Lung microvascular endothelial cell (primary cell): ENCODE measurements at regions not wholly inside any gene's neighbourhood (a gene's known extent, or its start where the extent isn't known, plus 50 kb on each side); places are given as distances from the start of the nearest gene placed in this dataset.
A peak's percentile ranks its signal among the peaks of the same experiment; 100 is the strongest.
"Not testable (repeated sequence)": the region's sequence is repeated elsewhere in the genome, so short reads cannot be mapped to it uniquely, and the experiment has no call there.

Experiments used
- DNase-seq, 2 donors: peaks; one replicate each; pipeline versions ENCODE4 v3.0.0 to v3.0.0-alpha.2; 2010; ENCODE audit warnings: low read depth in 2 of 2

DNA sequence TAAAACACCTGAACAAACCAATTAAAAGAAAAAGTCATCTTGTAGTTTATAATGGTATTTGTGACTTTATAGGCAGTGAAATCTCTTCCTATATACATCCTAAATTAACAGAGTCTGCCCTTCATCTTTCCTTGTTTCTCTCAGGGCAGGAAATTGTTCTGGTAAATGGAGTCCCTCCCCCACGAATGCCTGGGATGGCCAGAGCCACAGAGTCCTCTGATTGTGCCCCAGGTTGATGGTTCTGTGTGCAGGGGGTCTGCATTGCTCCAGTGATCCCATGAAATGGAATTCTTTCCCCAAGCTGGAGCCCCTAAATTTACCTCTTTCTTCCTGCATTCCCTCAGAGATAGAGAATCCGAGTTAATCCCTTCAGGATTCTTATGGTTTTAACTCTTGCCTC, 155.5 kb downstream of the MTX2 start:
- DNase-seq = no peak

DNA sequence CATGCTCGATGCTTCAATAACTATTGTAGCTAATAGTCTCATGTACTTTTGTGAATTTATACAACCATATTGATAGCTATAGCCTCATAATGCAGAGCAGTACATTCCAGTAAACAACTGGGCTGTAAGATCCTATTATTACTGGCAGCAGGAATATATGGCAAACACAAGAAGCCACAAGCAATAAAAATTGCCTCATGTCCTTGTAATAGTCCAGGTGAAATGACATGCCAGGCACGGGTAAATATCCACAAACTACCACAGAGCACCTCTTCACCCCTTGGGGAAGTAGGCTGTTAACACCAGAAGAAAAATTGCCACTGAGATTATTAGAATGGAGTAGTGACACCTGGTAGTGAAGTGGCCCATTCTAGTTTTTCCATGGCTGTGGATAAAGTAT, 158.3 kb downstream of the MTX2 start:
- no peak for DNase-seq

DNA sequence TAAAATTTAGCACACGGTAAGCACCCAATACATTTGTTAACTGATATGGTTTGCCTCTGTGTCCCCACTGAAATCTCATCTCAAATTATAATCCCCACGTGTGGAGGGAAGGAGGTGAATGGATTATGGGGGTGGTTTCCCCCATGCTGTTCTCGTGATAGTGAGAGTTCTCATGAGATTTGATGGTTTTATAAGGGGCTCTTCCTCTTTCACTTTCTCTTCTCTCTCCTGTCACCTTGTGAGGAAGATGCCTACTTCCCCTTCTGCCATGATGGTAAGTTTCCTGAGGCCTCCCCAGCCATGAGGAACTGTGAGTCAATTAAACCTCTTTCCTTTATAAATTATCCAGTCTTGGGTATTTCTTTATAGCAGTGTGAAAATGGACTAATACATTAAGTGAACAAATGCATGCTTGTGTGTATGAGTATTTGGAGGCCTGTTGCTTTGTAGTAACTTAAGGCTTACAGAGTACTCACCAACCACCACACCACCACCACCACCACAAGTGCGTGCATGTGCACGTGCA, 159.8 kb downstream of the MTX2 start:
- not testable (repeated sequence) for DNase-seq

DNA sequence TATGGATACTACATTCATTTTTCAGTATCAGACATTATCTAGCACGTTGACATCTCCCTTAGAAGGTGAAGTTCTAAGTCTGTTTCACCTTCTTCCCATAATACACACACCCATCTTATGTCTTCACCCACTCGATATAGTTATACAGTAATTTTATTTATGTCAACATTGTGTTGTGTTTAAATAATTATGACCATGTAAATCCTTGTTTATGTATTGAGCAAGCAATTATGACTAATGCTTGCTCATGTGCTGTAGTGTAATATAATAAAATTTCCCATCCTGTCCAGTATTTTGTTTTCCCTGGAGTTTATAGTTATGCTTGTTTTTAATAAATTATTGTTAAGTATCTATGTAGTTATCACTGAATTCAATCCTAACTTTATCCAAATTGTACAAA, 163.2 kb downstream of the MTX2 start:
- no peak for DNase-seq

DNA sequence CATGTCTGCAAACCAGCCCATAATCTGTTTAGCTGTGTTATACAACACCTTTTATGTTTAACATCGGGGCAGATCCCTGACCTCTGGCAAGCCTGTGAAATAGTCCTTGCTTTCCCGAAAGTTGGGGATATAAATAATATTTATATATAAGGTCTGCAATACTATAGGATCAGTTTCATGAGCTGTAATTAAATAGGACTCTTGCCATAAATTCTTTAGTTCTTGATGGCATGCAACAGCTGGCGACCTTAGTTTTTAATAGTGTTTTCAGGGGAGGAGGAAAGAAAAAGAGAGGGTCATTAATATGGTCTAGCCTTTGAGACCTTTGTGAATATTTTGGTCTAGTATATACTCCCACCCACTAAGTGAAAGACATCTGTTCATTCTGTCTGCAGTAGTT, 166.5 kb downstream of the MTX2 start:
- DNase-seq = no peak

DNA sequence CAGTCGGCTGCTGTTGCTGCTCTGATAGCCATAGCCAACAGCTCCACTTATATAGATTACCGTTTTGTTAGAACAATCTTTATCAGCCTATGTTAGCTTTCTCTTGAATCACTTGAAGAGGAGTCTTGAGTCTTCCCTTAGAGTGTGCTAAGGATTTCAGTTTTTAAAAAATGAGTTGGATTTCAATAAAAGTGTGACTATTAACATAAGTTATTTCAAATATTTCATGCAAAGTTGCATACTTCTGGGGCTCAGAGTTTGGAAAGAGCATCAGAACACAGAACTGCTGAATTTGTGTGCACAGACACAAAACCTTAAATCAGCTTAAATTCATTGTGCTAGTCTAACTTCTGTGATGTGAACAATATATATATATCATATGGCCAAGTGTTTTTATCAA, 174.7 kb downstream of the MTX2 start:
- DNase-seq = no peak

DNA sequence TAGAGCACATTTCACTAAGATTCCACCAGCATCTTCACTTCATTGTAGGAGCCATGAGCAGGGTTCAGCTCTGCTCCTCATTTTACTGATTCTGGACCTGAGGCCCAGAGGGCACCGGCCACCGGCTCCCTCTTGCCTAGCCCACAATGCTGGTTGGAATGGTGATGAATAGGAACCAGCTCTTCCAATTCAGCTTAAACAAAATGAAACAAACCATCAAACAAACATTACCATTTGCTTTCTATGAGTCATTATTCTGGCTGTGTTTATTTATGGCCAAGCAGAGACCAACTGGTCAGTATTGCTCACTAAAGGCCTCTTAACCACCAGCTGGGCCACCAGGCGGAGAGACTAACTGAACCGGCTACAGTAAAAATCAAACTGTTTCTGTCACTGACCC, 176.7 kb downstream of the MTX2 start:
- DNase-seq = peak; percentile 31 to 81

DNA sequence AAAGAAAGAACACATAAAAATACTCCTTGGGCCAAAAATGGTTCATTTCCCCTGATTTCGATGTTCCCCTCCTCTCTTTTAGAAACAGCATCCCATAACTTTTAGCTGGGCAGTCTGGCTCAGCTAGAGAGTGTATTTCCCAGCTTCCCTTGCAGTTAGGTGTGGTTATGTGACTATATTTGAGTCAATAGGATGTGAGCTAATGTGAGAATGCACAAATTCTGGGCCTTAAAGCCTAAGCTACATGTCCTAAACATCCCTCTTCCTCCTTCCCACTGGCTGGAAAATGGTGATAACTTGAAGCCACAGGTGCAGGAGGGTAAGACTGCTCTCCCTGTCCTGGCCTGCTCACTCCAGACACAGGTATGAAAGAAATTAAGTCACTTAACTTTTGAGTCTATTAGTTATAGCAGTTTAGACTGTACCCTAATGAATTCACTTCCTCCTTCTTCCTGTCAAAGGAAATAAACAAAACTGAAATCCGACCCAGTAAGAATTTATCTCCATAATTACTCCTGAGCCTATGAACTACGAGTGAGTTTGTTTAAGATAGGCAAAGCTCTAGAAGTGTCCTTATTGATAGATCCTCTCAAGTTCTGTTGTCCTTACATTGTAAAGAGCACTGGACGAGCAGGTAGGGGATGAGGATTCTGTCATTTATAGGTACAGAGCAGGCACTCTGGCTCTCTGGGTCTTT, 177.6 kb downstream of the MTX2 start:
- DNase-seq = peak; percentile 8 to 53

DNA sequence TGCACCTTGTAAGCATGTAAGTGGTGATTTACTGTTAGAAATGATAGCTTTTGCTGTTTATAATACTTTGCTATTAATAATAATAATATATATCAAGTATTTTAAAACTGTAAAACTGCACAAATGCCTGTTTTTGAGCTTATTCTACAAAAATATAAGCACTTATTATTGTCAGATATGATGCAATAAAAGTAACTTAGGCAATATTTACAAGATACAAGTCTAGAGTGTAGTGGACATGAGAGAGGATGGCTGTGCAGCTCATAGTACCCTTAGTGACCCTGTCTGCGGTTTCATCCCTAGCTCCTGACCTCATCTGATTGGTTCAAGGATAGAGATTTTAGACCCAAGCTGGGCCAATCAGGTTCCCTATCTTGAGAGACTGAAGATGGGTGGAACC, 178.4 kb downstream of the MTX2 start:
- DNase-seq = no peak

DNA sequence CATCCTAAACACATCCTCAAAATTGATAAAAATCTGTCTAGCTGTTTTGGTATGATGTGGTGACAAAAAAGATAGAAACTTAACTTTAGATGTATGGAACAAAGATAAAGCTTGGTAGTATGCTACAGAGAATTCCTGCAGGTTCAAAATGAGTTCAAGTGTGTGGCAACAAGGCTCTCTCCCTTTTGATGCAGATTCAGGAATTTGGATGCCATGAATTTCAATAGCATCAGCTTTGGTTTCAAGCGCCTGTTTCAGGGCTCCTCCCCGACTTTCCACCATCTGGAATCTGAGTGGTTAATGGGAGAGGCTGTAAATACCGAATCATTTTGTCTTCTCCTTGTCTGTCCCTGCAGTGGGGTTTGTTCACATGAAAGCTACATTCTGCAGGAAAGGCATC, 180.6 kb downstream of the MTX2 start:
- DNase-seq = no peak

DNA sequence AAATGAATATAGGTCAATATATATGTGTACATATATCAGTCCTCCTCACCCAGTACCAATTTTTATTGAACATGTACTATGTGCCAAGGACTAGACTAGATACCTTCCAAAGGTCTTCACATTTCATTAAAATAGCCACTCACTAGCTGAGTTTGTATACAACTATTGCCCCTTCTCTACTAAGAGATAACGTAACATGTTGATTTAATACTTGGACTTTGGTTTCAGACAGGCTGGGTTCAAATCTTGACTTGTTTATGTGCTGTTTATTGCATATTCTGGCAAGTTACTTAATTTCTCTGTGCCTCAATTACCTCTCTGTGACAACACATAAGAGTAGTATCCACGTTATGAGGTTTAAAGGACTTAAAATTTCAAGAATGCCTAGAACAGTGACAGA, 184.5 kb downstream of the MTX2 start:
- no peak for DNase-seq

DNA sequence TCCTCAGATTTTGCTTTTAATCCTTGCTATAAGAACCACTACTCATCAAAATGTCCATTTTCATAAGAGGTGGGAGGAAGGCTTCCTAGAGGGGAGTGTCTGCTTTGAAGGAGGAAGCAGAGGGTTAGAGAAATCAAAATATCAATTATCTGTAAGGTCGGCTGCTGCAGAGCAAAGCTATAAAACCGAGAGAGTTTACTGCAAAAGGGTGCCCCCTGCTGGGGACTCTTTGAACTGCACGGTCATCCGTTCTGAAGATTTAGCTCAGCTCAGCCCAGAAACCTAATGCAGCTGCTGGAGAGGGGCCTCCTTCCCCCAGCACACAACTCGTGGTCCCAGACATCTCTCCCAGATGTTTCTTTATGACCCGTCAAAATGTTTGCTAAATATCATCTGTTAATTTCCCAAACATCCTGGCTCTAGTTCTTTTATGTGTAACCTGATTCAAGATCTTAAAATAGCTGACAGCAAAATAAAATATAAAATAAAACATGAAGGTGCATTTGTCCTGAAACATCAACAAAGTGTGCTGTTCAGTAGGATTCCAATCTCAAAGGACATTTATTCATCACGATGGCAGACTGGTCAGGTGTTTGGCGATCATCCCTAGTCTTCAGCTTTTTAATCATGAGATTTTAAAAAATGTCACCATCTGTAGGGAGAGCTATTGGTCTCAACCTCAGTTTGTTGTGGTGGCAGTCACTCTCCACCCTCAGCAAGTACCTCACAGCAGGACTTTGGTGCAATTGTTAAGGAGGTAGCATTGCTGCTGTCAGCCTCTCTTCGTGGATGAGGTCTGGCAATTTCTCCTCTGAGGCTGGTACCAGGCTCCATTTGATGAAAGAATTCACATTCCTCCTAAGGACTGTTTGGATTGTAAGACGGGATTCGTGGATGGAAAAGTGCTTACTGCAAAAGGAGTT, 185.9 kb downstream of the MTX2 start:
- DNase-seq = peak; percentile 74 to 84

DNA sequence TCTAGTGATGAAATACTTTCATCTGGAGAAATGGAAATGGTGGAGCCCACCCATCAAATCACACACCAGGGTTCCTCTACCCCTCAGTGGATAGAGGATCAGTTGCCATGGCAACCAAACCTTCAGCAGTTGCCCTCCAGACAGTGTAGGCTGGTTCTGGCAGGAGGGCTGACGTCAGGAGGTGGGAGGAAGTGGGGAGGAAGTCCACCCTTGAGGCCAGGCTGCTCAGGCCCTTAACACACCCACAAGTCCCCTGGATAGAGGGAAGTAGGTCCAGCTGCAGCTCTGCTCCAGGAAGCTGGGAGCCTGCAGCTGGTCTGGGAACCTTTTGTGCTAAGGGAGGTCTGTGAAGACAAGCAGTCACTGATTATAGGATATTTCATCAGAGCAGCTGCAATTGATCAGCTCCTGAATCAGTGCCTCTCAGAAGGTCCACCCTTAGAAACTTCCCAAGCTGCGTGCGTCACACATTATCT, 186.6 kb downstream of the MTX2 start:
- peak in 1 of 2 donors; percentile 9 for DNase-seq

DNA sequence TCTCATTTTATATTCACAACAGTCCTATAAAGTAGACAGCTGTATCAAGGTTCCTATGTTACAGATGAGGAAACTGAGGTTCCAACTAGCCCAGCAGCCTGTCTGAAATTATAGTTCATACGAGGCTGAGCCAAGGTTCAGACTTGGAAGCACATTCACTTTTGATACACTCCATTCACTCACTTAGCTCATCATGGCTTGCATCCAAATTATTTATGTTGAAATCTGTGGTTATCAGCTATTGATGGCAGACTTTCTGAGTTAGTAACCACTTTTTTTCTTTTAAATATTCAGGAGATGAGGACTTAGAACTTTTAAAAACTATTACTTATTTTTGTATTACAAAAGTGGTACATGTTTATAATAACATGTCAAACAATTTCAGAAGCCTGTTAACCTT, 188.2 kb downstream of the MTX2 start:
- DNase-seq = peak in 1 of 2 donors; percentile 12

DNA sequence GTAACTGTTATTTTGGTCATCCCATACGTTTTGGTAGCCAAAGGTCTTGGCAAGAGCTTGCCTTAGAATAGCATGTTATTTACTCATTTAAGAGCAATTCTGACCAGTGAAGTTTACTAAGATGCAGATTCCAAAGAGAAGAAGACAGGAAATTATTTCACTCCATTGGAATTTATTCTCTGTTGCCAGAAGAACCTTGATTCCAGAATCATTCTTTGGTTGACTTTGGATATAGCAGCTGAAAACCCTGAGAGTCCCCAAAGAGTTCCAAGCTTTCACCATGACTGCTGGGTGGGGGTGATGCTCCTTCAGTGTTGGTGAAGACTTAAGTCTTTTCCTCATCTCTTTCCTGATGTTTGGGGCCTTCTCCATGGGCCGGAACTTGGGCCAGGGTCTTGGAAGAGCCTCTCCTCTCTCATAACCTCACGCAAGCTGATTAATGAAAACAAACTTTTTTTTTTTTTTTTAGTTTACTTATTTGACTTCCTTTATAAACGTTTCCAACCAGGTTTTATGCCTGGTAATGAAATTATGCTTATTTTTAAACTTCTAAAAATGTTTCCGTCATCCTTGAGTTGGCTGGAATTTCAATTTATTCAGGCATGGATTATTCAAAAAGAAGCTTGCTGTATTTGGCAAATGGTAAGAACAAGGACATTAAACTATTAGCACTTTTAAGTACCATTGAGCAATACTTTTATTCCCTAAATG, 192.0 kb downstream of the MTX2 start:
- DNase-seq = peak in 1 of 2 donors; percentile 31

DNA sequence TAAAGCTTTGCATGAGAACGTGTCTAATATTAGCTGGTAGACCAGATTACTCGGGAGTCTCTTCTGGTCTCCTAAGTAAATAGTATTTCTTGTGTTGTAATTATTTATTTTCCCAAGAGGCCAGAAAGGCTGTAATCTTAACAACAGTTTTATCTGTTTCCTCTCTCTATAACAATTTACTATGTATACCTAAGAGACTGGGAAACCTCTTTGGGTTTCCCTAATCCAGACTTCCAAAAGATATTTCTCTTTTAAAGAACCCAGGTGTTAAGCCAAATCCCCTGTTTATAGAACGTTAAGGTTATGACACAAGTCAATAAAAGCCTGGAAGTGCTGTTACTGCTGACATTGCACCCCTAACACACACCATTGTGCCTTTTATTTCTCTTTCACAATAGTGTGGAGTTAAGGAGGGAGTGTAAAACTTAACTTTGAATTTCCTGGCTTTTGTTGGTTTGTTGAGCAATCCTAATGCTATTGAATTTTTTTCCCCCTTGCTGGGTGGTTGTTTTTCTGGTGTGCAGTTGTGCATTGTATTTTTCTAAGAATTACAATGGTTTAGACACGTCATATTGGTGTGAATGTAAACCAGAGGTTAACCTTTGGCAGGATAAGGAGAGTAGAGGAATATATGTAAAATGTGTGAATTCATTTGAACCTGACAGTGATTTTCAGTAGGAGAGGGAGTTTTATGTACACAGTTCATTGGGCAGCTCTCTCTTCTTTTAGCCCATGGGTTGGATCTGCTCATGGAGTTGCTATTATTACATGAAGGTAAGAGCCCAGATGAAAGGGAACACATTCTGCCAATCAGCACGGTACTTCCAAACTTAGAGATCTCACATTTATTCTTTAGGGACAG, 192.8 kb downstream of the MTX2 start:
- DNase-seq = peak in 1 of 2 donors; percentile 81

DNA sequence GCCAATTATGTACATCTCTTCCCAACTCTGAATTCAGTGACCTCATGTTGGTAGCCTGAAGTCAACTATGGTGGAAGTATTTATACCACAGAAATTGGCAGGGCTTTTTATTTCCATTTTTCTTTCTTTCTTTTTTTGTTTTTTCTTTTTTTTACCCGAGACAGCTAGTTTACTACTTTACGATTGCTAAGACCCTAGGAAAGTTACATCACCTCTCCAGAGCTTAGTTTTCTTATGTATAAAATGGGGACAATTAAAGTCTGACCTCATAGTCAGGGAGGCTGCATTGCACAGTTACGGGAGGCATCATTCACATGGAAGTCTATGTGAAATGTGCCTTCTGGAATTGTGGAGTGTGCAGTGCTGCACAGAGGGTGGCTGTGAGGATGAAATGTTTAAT, 194.3 kb downstream of the MTX2 start:
- no peak for DNase-seq

DNA sequence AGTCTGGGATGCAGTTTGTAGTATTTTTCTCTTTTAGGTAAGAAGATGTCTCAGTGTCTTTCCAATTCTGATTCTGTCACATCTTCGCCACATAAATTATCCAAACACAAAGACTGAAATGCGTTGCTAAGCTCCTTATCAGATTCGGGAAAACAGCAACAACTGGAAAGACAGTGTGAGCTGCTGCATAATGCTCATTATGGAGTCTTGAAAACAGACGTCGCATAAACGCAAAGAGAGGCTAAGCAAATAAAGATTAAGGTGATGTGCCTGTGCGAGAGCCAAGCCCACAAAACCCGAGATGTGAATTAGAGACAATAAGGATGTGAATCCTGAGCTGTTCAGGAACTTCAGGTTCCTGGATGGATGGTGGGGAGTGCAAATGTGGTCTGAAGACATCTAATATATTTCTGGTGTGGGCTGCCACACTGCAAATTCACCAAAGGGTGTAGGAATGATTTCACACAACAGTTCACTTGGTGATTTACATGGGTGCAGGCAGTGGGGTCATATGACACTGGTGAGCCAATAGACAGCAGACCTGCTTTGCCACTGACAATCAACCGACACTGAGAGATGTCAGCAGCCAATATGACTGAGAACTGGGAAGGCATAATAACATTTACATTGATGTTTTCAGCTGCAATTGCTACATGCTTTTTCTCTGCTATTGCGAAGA, 195.8 kb downstream of the MTX2 start:
- DNase-seq = no peak

DNA sequence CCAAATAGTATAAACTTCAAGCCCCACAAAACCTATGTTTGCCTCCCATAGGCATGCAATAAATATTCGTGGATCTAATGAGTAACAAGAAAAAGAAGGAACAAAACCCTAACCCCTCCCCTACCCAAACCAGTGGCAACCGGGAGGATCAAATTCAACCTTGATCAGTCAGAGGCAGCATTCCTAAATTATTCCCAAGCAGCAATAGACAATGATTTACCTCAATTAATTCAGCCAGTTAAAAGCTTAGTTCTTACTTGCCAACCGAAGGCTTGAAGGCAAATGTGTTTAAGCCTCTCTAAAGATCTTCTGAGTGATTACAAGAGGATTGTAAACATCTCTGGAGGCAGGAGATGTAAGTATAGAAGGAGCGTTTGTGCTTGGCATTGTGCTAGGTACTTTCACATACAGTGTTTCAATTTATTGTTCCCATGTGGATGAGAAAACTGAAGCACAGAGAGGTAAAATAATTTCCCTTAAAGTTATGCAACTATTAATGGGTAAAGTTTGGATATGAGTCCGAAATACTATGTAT, 197.7 kb downstream of the MTX2 start:
- DNase-seq = no peak

DNA sequence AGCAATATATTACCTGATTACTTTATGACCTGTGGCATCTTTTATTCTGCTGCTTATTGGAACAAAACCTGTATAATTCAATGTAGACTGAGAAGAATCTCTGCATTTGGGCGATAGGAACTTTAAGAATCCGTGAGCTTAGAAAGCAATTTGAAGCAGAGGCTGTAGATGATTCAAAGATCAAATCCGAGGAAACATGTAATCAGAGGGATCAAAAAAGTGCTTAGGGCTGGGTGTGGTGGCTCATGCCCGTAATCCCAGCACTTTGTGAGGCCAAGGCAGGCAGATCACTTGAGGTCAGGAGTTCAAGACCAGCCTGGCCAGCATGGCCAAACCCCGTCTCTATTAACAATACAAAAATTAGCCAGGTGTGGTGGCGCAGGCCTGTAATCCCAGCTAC, 198.4 kb downstream of the MTX2 start:
- DNase-seq = no peak
